Activated T-cell treated with anti-CD3 and anti-CD28 coated beads for 24 hours (primary cell): ENCODE measurements at regions not wholly inside any gene's neighbourhood (a gene's known extent, or its start where the extent isn't known, plus 50 kb on each side); places are given as distances from the start of the nearest gene placed in this dataset.
"Not testable (repeated sequence)": the region's sequence is repeated elsewhere in the genome, so short reads cannot be mapped to it uniquely, and the experiment has no call there.

Source experiments
- DNase-seq: peaks from one replicate; pipeline ENCODE4 v3.0.0-alpha.2; 2020; ENCODE audit warnings: low read depth

GRCh38 chr6:139984317-139984716, 609.9 kb upstream of the CITED2 start:
- DNase-seq, result no peak

GRCh38 chr6:139983555-139984276, 609.3 kb upstream of the CITED2 start:
- DNase-seq, result no peak

GRCh38 chr6:139982652-139983295, 608.3 kb upstream of the CITED2 start:
- no peak for DNase-seq

DNA sequence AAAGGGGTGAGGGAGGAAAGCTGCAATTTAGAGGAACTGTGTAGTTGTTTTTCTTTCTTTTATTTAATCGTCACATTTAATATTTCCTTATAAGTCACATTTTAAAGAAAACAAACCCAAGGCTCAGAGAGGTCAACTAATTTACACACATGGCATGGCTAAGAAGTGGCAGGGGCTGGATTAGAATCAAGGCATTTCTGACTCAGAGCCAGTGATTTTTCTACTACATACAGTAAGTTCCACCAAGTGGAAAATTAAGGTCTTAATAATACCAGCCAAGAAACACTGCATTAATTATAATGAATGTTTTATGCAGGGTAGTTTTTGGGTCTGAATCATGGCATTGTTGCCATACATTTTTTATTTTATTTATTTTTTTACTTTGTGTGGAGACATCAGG, 607.7 kb upstream of the CITED2 start:
- DNase-seq, result no peak

- DNase-seq, result no peak
Measured at GRCh38 chr6:139981768-139982181, 607.3 kb upstream of the CITED2 start.

DNA sequence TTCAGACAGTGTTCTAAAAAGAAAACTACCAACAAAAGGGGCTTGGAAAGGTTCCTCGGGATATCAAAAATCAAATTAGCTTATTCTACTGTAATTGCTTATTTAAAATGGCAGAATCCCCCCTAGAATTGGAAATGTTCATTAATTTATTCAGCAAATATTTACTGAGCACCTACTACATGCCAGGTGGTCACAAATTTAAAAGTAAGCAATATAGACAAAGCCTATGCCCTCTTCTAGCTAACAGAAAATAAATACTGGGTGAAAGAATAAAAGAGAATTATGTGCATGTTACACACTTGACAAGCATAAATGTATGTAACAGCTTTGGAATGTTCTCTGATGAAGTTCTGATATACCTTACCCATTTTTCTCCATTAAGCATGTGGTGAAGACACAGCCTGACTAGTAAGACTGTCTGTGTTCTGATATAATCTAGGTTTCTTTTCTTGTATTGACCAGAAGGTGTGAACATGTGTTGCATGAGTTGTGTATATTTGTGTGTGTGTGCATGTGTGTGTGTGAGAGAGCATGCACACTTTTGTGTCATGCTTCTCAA, 606.7 kb upstream of the CITED2 start:
- DNase-seq, result no peak

DNA sequence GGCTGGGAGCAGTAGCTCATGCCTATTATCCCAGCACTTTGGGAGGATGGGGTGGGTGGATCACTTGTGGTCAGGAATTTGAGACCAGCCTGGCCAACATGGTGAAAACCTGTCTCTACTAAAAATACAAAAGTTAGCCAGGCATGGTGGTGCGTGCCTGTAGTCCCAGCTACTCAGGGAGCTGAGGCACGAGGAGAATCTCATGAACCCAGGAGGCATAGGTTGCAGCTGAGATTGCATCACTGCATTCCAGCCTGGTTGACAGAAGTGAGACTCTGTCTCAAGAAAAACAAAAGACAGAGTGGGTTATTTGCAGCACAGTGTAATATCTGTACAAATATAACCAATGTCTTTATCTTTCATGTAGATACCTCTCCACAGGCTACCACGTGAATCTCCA, 606.2 kb upstream of the CITED2 start:
- DNase-seq, result not testable (repeated sequence)

GRCh38 chr6:139979021-139979725, 604.7 kb upstream of the CITED2 start:
- no peak for DNase-seq

GRCh38 chr6:139977887-139978332, 603.5 kb upstream of the CITED2 start:
- no peak for DNase-seq

GRCh38 chr6:139973669-139974344, 599.4 kb upstream of the CITED2 start:
- DNase-seq, result no peak

DNA sequence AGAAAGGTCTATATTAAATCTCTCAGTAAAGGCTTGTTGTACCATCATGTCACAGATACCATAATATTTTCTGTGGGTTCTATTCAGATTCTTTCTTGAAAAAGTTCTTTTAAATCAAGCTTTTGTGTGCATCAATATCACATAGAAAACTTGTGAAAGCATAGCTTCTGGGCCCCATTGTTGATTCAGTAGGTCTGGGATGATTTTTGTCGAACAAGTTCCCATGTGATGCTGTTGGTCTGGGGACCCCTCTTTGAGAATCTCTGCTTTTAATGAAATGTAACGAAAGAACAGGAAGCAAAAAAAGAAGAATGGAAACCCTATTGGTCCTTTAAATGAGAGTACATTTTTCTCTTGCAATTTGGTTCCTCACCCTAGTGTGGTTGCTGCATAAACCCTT, 597.7 kb upstream of the CITED2 start:
- no peak for DNase-seq

- no peak for DNase-seq
Measured at GRCh38 chr6:139970591-139970991, 596.1 kb upstream of the CITED2 start.

- DNase-seq, result no peak
Measured at GRCh38 chr6:139967497-139967896, 593.0 kb upstream of the CITED2 start.

- no peak for DNase-seq
Measured at GRCh38 chr6:139965393-139965792, 590.9 kb upstream of the CITED2 start.

DNA sequence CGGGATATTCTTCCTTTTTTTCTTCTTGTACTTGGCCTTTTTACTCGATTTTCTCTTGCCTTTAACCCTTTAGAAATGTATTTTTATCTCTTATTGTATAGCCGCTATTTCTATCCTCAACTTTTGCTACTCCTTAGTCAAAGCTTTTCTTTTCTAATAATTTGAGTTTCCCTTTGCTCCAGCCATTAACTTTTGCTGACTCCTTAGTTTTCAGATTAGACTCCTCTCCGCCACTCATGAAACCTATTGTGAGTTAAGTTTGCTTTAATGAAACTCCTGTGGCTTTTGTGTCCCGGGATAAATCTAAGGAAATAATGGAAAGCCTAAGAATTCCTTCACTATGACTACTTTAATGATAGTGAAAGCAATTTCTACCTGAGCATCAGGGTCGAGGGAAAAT, 590.3 kb upstream of the CITED2 start:
- no peak for DNase-seq

DNA sequence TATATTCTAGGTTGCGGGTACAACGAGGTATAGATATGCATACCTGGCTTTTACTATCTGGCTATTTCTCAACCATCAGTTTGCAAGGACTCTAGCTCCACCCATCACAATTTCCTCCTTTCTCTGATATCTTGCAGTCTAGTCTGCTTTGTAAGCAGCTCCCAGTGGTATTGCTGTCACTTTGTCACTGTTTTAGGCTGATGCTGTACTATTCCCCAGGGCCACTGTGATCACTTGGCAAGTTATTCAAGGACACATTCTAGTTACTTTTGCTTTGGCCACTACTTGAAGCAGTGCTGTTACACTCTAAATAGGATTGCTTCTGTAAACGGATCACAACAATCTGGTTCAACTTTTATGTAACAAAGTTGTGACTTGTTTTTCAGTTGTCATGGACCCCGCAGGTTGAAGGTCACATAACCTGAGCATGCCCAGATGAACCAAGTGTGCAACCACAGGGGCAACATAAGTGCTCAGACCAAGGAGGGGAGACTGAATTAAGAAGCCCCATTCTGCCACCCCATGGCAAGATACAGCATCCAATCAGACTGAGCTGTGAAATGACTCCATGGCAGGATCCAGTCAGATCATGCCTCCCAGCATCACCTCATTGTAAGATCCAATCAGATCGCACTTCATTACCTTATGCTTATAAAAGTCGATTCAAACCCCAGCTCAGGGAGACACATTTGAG, 588.4 kb upstream of the CITED2 start:
- no peak for DNase-seq

- DNase-seq, result no peak
Measured at GRCh38 chr6:139961190-139961589, 586.7 kb upstream of the CITED2 start.

GRCh38 chr6:139960671-139961070, 586.2 kb upstream of the CITED2 start:
- DNase-seq, result no peak

DNA sequence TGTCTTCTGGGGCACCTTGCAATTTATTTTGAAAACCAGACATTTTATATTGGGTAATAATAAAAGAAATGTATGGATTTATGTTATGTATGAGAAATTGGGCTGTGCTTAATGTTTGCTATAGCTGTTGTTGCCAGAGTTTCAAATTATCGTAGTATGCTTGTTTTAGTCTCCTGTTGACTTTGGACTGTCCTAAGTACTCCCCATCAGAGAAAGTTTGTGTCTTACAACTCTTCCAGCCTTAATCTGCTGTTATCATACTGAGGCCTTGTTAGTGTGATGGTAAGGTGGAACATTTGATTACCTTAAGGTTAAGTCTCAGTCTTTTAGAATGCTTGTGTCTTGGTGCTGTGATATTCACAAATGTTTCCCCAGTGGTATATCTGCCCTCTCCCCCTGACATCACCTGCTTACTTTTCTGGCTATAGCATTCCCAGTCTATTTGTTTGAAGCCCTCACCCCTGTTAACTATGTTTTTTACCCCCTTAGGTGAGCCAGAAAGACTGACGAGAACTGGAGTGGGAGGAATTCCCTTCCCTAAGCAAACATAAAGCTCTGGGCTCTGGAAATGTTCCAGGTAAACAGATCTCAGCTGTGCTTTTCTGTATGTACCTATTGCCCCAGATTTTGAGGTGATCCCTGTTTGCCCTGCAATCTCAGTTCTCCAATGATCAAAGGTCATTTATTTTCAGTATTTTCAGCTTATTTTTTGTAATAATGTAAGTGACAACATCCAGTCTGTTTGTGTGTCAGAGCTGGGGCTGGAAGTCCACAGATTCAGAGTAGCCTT, 581.1 kb upstream of the CITED2 start:
- no peak for DNase-seq

GRCh38 chr6:139954463-139955071, 580.1 kb upstream of the CITED2 start:
- DNase-seq, result no peak
